Spleen (tissue), 11 donors: ENCODE measurements at regions not wholly inside any gene's neighbourhood (a gene's known extent, or its start where the extent isn't known, plus 50 kb on each side); places are given as distances from the start of the nearest gene placed in this dataset.

Source experiments
- DNase-seq: peaks from one replicate; pipeline ENCODE4 v3.0.0-alpha.2; 2020
- H3K27ac ChIP-seq, 8 donors: fragments of 200-600 bp; sonication (generic) in 7 of 8; 1 replicate in 4 of 8; 2 replicates in 4 of 8; pipeline versions ENCODE4 v1.5.0 to v1.8.0; 2016 to 2021; ENCODE audit warnings: inconsistent platforms in 4 of 8, mild to moderate bottlenecking in 4 of 8, moderate library complexity in 1 of 8
- H3K27me3 ChIP-seq, 7 donors: fragments of 200-600 bp; sonication (generic) in 6 of 7; replicated peaks in 1 of 7; 1 replicate in 4 of 7; 2 replicates in 3 of 7; pipeline versions ENCODE4 v1.5.0 to v1.8.0; 2016 to 2021; ENCODE audit warnings: inconsistent platforms in 3 of 7, mild to moderate bottlenecking in 1 of 7
- H3K36me3 ChIP-seq, 6 donors: fragments of 200-600 bp; sonication (generic) in 5 of 6; 1 replicate in 4 of 6; 2 replicates in 2 of 6; pipeline versions ENCODE4 v1.5.0 to v1.8.0; 2016 to 2021; ENCODE audit warnings: inconsistent platforms in 2 of 6
- H3K4me1 ChIP-seq, 6 donors: fragments of 200-600 bp; sonication (generic) in 5 of 6; 1 replicate in 3 of 6; 2 replicates in 3 of 6; pipeline versions ENCODE4 v1.5.0 to v1.8.0; 2016 to 2021; ENCODE audit warnings: inconsistent platforms in 3 of 6
- H3K4me3 ChIP-seq, 8 donors: fragments of 200-600 bp; sonication (generic) in 7 of 8; 1 replicate in 4 of 8; 2 replicates in 4 of 8; pipeline versions ENCODE4 v1.5.0 to v1.8.0; 2016 to 2021; ENCODE audit warnings: inconsistent platforms in 4 of 8, mild to moderate bottlenecking in 4 of 8, moderate library complexity in 2 of 8
- H3K9me3 ChIP-seq, 8 donors: fragments of 200-600 bp; sonication (generic) in 7 of 8; 1 replicate in 4 of 8; 2 replicates in 4 of 8; pipeline versions ENCODE4 v1.5.0 to v1.8.0; 2016 to 2021; ENCODE audit warnings: inconsistent platforms in 4 of 8
- CTCF ChIP-seq, 11 experiments: fragments of 200-600 bp in 7 of 11; fragments of 450-650 bp in 4 of 11; sonication (generic) in 4 of 11; IDR thresholded peaks in 8 of 11; conservative IDR thresholded peaks in 3 of 11; 1 replicate in 7 of 11; 2 replicates in 4 of 11; pipeline versions ENCODE4 v1.4.0 to v1.8.0; 2016 to 2021; ENCODE audit warnings: antibody characterized with exemption in 11 of 11, inconsistent platforms in 4 of 11, mild to moderate bottlenecking in 1 of 11
- POLR2A ChIP-seq, 3 donors: fragments of 450-650 bp; IDR thresholded peaks; one replicate each; pipeline ENCODE4 v1.5.1; 2017; ENCODE audit warnings: antibody characterized with exemption in 3 of 3, mild to moderate bottlenecking in 1 of 3
- POLR2AphosphoS5 ChIP-seq, 3 donors: sonication (generic); formaldehyde crosslinking; IDR thresholded peaks; one replicate each; pipeline ENCODE4 v1.5.1; 2017; ENCODE audit warnings: antibody characterized with exemption in 3 of 3
- WGBS, 5 donors: extraction: QIAGEN DNeasy Blood & Tissue Kit in 3 of 5; methylation state at CpG; one replicate each; pipeline versions ENCODE4 v1.1.5 to v1.1.7; 2013 to 2018; 5-methylcytosine and 5-hydroxymethylcytosine counted together
- intact Hi-C: fragments of 100-400 bp; cut with DNase I; formaldehyde crosslinking; loops from one replicate; pipeline ENCODE4 v1.15.0; 2023; ENCODE audit warnings: low total_unique reads
- donor health status: healthy with polysubstance abuse.
- donor health status: DM: no; HTN: no; CAD: no; lungs with moderate emphysema.
- donor health status: DM: no; HTN: no; CAD: no.
- donor health status: Bipolar disorder and iron deficiency.
- donor health status: healthy.
- donor health status: DM: no; HTN: no; CAD: no.
- donor health status: DM: yes; HTN: yes; CAD: no.

GRCh38 chr21:28380241-28380640 is 612.4 kb downstream of the LTN1 start:
- H3K36me3 ChIP-seq: no peaks in the 10 kb centered on the region
- H3K9me3 ChIP-seq: no peaks in the 10 kb centered on the region
- TF ChIP-seq POLR2AphosphoS5 (IDR thresholded peaks at IDR 0.05): no peak
- TF ChIP-seq CTCF (IDR thresholded peaks at IDR 0.05 in 8 of 11, conservative IDR thresholded peaks at IDR 0.05 in 3 of 11): no peak
- no peak for TF ChIP-seq POLR2A (IDR thresholded peaks at IDR 0.05)
- H3K27ac ChIP-seq: no peak overlapping the region
- intact Hi-C loops: no loop called here
- no peak for DNase-seq
- no peak overlapping the region for H3K4me3 ChIP-seq
- 86 to 90% (median 89%) methylated on average over 7 of the region's 7 CpGs for WGBS, 5 donors
- no peaks in the 10 kb centered on the region for H3K4me1 ChIP-seq
- H3K27me3 ChIP-seq: no peaks in the 10 kb centered on the region

- Histone ChIP-seq H3K9me3 (peaks cover 0 to 1% (median 0%) of the 10 kb centered on the region in 8 donors), H3K27me3 (no peaks in the 10 kb centered on the region), H3K36me3 (no peaks in the 10 kb centered on the region), H3K4me3 (no peak overlapping the region), H3K27ac (no peak overlapping the region), H3K4me1 (no peaks in the 10 kb centered on the region)
- TF ChIP-seq POLR2AphosphoS5 (IDR thresholded peaks at IDR 0.05) (no peak), CTCF (IDR thresholded peaks at IDR 0.05 in 8 of 11, conservative IDR thresholded peaks at IDR 0.05 in 3 of 11) (no peak), POLR2A (IDR thresholded peaks at IDR 0.05) (no peak)
- no peak for DNase-seq
- intact Hi-C loops: no loop called here
- WGBS, 5 donors: 90 to 96% (median 92%) methylated on average over 2 of the region's 2 CpGs
These were observed 614.7 kb downstream of the LTN1 start for GRCh38 chr21:28378026-28378425.

GRCh38 chr21:28375708-28376385 is 616.8 kb downstream of the LTN1 start:
- peaks cover 0 to 21% (median 17%) of the 10 kb centered on the region in 8 donors for H3K9me3 ChIP-seq

More at GRCh38 chr21:28375708-28376385, 616.8 kb downstream of the LTN1 start:
- H3K36me3 ChIP-seq: no peaks in the 10 kb centered on the region
- DNase-seq: no peak
- no peaks in the 10 kb centered on the region for H3K27me3 ChIP-seq
- H3K4me1 ChIP-seq: no peaks in the 10 kb centered on the region
- H3K4me3 ChIP-seq: no peak overlapping the region
- TF ChIP-seq POLR2A (IDR thresholded peaks at IDR 0.05): no peak
- no peak for TF ChIP-seq CTCF (IDR thresholded peaks at IDR 0.05 in 8 of 11, conservative IDR thresholded peaks at IDR 0.05 in 3 of 11)
- no peak for TF ChIP-seq POLR2AphosphoS5 (IDR thresholded peaks at IDR 0.05)
- intact Hi-C loops: no loop called here
- 70 to 85% (median 78%) methylated on average over 2 of the region's 2 CpGs for WGBS, 5 donors
- H3K27ac ChIP-seq: no peak overlapping the region
